IMR-90 (cell line): ENCODE measurements at regions not wholly inside any gene's neighbourhood (a gene's known extent, or its start where the extent isn't known, plus 50 kb on each side); places are given as distances from the start of the nearest gene placed in this dataset.
A peak's percentile ranks its signal among the peaks of the same experiment; 100 is the strongest.

Experiments
- CEBPB ChIP-seq: IDR thresholded peaks from 2 replicates; pipeline ENCODE4 v1.6.1; 2012; ENCODE audit warnings: low read depth, low read length, improper control_type of control experiment
- MAFK ChIP-seq: IDR thresholded peaks from 2 replicates; pipeline ENCODE4 v1.6.1; 2012; ENCODE audit warnings: low read depth, low read length, improper control_type of control experiment
- NFE2L2 ChIP-seq: fragments of 150-350 bp; IDR thresholded peaks from 2 replicates; pipeline ENCODE4 v1.6.1; 2016; ENCODE audit warnings: low read depth, mild to moderate bottlenecking, low read length
- POLR2A ChIP-seq: IDR thresholded peaks from 2 replicates; pipeline ENCODE4 v1.6.1; 2012; ENCODE audit warnings: mild to moderate bottlenecking, low read depth, low read length
- TF ChIP-seq, protein P1 (sequence below): conservative IDR thresholded peaks from 2 replicates; pipeline ENCODE4 v1.5.1; 2012; ENCODE audit warnings: mild to moderate bottlenecking, low read depth, low read length, improper control_type of control experiment

- TF ChIP-seq POLR2A (no peak), MAFK (peak; percentile 86), NFE2L2 (no peak), CEBPB (no peak)
- TF ChIP-seq, protein P1, sequence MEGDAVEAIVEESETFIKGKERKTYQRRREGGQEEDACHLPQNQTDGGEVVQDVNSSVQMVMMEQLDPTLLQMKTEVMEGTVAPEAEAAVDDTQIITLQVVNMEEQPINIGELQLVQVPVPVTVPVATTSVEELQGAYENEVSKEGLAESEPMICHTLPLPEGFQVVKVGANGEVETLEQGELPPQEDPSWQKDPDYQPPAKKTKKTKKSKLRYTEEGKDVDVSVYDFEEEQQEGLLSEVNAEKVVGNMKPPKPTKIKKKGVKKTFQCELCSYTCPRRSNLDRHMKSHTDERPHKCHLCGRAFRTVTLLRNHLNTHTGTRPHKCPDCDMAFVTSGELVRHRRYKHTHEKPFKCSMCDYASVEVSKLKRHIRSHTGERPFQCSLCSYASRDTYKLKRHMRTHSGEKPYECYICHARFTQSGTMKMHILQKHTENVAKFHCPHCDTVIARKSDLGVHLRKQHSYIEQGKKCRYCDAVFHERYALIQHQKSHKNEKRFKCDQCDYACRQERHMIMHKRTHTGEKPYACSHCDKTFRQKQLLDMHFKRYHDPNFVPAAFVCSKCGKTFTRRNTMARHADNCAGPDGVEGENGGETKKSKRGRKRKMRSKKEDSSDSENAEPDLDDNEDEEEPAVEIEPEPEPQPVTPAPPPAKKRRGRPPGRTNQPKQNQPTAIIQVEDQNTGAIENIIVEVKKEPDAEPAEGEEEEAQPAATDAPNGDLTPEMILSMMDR, result no peak
Measured at GRCh38 chrX:117633277-117633676, 483.3 kb downstream of the KLHL13 start.
